ENCODE measurements at regions not wholly inside any gene's neighbourhood (a gene's known extent, or its start where the extent isn't known, plus 50 kb on each side); places are given as distances from the start of the nearest gene placed in this dataset.

DNA sequence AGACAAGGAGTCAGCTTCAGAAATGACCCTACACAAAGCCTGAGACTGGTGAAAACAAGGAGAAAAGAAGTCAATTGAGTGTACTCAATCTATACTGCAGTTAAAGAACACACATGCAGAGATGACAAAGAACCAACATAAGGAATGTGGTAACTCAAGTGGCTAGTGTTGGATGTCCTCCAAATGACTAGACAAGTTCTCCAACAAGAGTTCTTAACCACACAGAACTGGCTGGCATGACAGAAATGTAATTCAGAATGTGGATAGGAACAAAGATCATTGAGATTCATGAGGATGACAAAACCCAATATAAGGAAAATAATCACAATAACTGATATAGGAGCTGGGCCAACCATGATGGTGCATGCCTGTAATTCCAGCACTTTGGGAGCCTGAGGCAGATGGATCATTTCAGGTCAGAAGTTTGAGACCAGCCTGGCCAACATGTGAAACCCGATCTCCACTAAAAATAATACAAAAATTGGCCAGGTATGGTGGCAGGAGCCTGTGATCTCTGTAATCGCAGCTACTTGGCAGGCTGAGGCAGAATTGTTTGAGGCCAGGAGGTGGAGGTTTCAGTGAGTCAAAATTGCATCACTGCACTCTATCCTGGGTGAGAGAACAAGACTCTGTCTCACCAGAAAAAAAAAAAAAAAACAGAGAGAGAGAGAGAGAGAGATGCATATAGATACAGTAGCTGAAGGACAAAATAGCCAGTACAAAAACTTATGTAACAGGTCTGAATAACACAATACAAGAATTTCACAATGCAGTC lies 1263.6 kb downstream of the CDY2B start:
- DNase-seq (ENCODE audit: low spot score in 2 of 2) (no peak), ATAC-seq (ENCODE audit: low read depth) (no peak)
- no peaks in the 10 kb centered on the region for H3K9me3 Mint-ChIP-seq
- no peak overlapping the region for H3K4me3 Mint-ChIP-seq
- H3K36me3 Mint-ChIP-seq: no peaks in the 10 kb centered on the region
- H3K27ac Mint-ChIP-seq: no peak overlapping the region
- no peaks in the 10 kb centered on the region for H3K27me3 Mint-ChIP-seq
- H3K4me1 Mint-ChIP-seq: peaks cover 2% of the 10 kb centered on the region

DNA sequence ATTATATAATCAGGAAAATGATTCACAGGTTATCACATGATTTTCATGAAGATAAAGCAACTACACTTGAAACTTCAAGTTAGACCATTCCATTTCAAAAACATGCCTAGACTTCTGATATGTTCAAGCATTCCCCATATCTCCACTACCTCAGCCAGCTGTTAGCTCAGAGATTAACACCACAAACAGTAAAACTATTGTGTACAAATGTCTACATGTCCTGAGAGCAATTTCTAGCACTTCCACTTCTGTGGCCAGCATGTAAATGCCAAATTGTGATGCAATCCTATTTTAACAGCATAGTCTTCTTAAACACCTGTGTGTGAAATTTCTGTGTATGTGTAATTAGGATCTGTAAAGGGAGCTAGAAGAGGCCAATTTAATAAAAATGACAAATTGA lies 1271.3 kb downstream of the CDY2B start:
- DNase-seq (ENCODE audit: low spot score in 2 of 2) (no peak), ATAC-seq (ENCODE audit: low read depth) (no peak)
- H3K27me3 Mint-ChIP-seq: no peaks in the 10 kb centered on the region
- no peak overlapping the region for H3K27ac Mint-ChIP-seq
- peaks cover 2% of the 10 kb centered on the region for H3K9me3 Mint-ChIP-seq
- no peak overlapping the region for H3K4me3 Mint-ChIP-seq
- H3K36me3 Mint-ChIP-seq: no peaks in the 10 kb centered on the region
- H3K4me1 Mint-ChIP-seq: peaks cover 2% of the 10 kb centered on the region

DNA sequence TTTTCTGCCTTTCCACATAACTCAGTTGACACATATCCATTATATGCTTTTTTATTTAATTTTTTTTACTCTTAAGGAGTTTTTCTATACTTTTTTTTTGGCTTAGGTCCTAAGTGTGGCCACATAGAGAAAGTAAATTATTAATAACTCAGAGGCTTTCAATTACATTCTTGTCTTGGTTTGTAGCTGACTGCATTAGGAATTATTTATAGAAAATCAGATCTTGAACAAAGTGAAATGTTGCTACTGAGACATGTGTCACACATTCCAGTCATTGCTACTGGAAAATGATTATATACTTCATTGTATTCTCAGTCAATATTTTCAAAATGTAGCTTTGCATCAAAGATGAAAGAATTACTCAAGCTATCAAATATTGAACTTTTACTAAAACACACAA lies 1277.9 kb downstream of the CDY2B start:
- H3K9me3 Mint-ChIP-seq: peaks cover 2% of the 10 kb centered on the region
- H3K27me3 Mint-ChIP-seq: no peaks in the 10 kb centered on the region
- H3K27ac Mint-ChIP-seq: no peak overlapping the region
- no peak for ATAC-seq (ENCODE audit: low read depth)
- H3K4me3 Mint-ChIP-seq: no peak overlapping the region
- H3K36me3 Mint-ChIP-seq: peaks cover 1% of the 10 kb centered on the region
- no peak for DNase-seq (ENCODE audit: low spot score in 2 of 2)
- no peaks in the 10 kb centered on the region for H3K4me1 Mint-ChIP-seq

DNA sequence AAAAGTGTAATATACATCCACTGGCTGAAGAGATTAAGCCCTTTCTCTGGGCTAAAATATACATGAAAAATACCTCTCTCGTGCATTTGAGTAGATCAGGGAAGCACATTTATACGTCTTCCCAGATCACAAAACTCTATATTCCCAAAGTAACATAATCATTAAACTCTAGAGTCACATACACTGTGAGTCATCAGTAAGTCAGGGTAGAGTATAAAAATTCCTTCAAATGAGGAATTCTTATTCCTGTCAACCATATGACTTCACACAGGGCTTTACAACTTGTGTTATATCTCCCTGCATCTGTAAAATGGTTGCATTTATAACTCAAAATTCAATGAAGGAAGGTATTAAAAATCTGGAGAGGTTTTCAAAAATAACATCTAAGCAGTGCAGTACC lies 1278.4 kb downstream of the CDY2B start:
- Mint-ChIP-seq H3K9me3 (no peaks in the 10 kb centered on the region), H3K36me3 (peaks cover 1% of the 10 kb centered on the region), H3K4me1 (no peaks in the 10 kb centered on the region), H3K4me3 (no peak overlapping the region), H3K27me3 (no peaks in the 10 kb centered on the region), H3K27ac (no peak overlapping the region)
- DNase-seq (ENCODE audit: low spot score in 2 of 2) (no peak), ATAC-seq (ENCODE audit: low read depth) (no peak)

DNA sequence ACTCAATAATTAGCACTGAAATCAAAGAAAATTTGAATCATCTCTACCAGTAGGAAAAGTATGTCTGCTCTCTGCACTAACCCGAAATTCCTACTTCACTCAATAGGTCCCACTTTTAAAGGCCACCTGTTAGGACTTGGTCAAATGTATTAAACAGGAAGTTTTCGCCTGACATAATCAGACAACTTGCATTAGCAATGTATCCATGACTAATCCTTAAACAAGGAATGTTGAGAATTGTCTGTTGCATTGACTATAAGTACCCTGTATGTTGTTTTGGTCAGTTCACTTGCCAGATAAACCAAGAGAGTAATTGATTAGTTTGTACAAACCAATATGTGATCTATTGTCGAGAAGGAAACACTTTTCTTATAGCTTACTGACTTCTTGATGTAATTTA lies 1308.0 kb downstream of the CDY2B start:
- no peaks in the 10 kb centered on the region for H3K4me1 Mint-ChIP-seq
- DNase-seq (ENCODE audit: low spot score in 2 of 2) (no peak), ATAC-seq (ENCODE audit: low read depth) (no peak)
- H3K27ac Mint-ChIP-seq: no peak overlapping the region
- H3K27me3 Mint-ChIP-seq: no peaks in the 10 kb centered on the region
- no peak overlapping the region for H3K4me3 Mint-ChIP-seq
- H3K36me3 Mint-ChIP-seq: no peaks in the 10 kb centered on the region
- no peaks in the 10 kb centered on the region for H3K9me3 Mint-ChIP-seq

DNA sequence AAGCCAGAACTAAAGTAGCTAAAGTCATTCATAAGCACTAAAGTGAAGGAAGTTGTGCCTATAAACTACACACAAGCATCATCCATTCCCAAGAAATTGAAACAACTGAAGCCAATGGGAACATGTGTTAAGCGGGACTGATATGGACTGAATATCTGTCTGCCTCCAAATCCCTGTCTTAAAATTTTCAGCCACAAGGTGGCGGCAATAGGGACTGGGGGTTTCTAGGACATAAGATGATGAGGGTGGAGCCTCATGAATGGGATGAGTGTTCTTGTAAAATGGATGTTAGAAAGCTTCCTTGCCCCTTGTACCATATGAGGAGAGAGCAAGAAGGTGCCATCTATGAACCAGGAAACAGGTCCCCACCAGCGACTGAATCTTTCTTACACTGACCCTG lies 1317.5 kb downstream of the CDY2B start:
- H3K9me3 Mint-ChIP-seq: no peaks in the 10 kb centered on the region
- peak in 1 of 2 donors; percentile 0 for DNase-seq (ENCODE audit: low spot score in 2 of 2)
- H3K36me3 Mint-ChIP-seq: no peaks in the 10 kb centered on the region
- no peaks in the 10 kb centered on the region for H3K27me3 Mint-ChIP-seq
- no peaks in the 10 kb centered on the region for H3K4me1 Mint-ChIP-seq
- no peak for ATAC-seq (ENCODE audit: low read depth)
- H3K4me3 Mint-ChIP-seq: no peak overlapping the region
- H3K27ac Mint-ChIP-seq: no peak overlapping the region

DNA sequence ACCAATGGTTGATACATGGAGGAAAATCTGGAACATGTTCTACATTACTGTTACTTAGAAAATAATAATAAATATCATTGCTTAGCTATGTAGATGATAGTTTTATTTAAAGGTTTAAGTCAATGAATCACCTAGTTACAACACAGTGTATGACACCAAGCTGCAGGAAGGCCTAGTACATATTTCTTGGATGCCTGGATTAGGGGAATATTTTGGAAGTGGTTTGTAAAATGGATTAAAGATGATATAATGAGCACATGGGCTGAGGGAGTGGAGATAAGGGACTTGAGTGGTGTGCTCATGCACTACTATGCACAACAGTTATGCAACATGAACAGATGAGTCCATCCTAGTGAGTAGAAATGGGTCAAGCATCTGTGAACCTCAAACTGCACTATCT lies 1358.0 kb downstream of the CDY2B start:
- Mint-ChIP-seq H3K27me3 (peaks cover 2% of the 10 kb centered on the region), H3K4me3 (no peak overlapping the region), H3K36me3 (no peaks in the 10 kb centered on the region), H3K9me3 (no peaks in the 10 kb centered on the region), H3K4me1 (no peaks in the 10 kb centered on the region), H3K27ac (no peak overlapping the region)
- DNase-seq (ENCODE audit: low spot score in 2 of 2): no peak
- ATAC-seq (ENCODE audit: low read depth): no peak

DNA sequence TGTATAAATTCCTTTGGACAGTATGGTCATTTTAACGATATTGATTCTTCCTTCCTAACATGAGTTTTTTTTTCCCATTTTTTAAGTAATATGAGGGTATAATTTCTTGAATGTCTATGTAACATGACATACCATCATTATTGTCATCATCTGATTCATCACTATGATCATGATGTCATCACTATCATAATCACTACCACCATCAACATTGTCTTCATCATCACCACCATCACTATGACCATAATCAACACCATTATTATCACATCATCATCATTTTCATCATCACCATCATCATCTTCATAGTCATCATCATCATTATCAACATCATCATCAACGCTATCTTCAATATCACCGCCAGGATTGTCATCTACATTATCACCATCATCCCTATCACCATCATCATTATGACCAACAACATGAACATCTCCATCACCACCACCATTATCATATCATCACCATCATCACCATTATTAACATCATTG lies 1377.2 kb downstream of the CDY2B start:
- Mint-ChIP-seq H3K4me1 (no peaks in the 10 kb centered on the region), H3K36me3 (no peaks in the 10 kb centered on the region), H3K9me3 (peaks cover 4% of the 10 kb centered on the region), H3K4me3 (no peak overlapping the region), H3K27ac (no peak overlapping the region), H3K27me3 (no peaks in the 10 kb centered on the region)
- DNase-seq (ENCODE audit: low spot score in 2 of 2) (no peak), ATAC-seq (ENCODE audit: low read depth) (no peak)

DNA sequence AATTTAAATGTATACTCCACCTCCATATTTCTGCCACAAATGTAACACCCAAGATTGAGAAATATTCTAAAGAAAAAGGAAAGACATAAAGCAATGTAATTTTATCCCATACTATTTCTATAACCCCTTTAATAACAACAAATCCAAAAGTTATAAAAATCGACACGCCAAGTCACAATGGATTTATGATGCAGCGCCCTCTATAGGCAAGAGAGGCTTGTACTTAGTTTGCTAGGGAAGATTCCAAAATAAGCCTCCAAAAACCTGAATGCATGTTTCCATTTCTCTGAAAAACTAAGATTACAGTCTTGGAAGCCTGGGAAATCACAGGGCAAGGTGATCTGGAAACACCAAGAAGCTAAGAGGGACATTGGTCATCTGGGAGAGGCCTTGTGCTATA lies 1389.3 kb downstream of the CDY2B start:
- H3K4me1 Mint-ChIP-seq: no peaks in the 10 kb centered on the region
- no peaks in the 10 kb centered on the region for H3K27me3 Mint-ChIP-seq
- H3K27ac Mint-ChIP-seq: no peak overlapping the region
- H3K36me3 Mint-ChIP-seq: no peaks in the 10 kb centered on the region
- no peak for DNase-seq (ENCODE audit: low spot score in 2 of 2)
- ATAC-seq (ENCODE audit: low read depth): no peak
- H3K9me3 Mint-ChIP-seq: no peaks in the 10 kb centered on the region
- no peak overlapping the region for H3K4me3 Mint-ChIP-seq

DNA sequence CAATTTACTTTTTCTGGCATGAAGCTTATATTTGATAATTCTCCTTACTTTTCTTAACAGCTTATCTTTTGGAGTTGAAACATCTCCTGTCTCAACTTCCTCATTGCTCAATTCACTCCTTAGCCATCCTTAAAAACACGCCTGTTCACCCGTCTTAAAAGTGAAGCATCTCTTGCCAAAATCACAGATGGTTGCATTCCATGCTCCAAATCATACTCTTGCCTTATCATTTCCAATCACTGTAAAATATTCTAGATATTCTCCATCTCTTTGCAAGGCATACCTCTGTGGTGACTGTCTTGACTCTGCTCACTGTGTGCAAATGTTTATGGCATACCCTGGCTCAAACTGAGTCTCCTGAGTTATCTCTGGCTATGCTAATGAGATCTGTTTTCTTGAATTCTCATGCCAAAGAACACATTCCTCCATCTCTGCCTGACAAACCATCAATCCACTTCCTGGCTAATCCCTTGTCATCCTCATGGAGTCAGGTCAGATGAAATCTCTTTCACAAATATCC lies 1393.3 kb downstream of the CDY2B start:
- Mint-ChIP-seq H3K27me3 (no peaks in the 10 kb centered on the region), H3K9me3 (peaks cover 2% of the 10 kb centered on the region), H3K27ac (no peak overlapping the region), H3K36me3 (no peaks in the 10 kb centered on the region), H3K4me1 (no peaks in the 10 kb centered on the region), H3K4me3 (no peak overlapping the region)
- ATAC-seq (ENCODE audit: low read depth) (no peak), DNase-seq (ENCODE audit: low spot score in 2 of 2) (no peak)

DNA sequence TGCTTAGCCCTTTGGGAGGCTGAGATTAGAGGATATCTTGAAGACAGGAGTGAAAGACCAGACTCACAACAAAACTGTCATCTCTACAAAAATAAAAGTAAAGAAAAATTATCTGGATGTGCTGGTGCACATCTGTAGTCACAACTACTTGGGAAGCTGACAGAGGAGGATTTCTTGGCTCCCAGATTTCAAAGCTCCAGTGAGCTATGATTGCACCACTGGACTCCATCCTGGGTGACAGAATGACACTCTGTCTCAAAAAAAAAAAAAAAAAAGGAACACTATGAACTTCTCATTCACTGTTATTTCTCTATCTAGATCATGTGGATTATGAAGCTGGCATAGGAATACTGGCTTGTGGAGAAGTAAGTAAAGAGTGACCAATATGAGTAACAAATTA lies 1400.0 kb downstream of the CDY2B start:
- Mint-ChIP-seq H3K36me3 (no peaks in the 10 kb centered on the region), H3K9me3 (peaks cover 2% of the 10 kb centered on the region), H3K4me3 (no peak overlapping the region), H3K27ac (no peak overlapping the region), H3K4me1 (no peaks in the 10 kb centered on the region), H3K27me3 (no peaks in the 10 kb centered on the region)
- ATAC-seq (ENCODE audit: low read depth) (no peak), DNase-seq (ENCODE audit: low spot score in 2 of 2) (no peak)

DNA sequence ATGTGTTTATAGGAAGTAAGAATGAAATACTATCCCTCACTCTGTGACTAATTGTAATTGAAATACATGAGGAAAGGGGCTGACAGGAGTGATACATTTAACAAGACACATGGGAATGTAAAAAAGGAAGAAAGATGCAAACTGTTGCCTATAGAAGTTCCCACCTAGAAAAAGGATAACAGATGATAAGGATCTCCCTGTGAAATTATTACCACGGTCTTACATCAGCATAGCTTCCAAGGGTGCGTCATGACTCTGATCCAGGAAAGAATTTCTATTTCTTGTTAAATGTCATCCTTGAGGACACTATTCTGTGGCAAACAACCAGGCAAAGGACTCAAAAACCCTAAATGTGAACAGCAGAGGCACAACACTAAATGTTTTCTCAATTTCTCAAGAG lies 1406.0 kb downstream of the CDY2B start:
- no peaks in the 10 kb centered on the region for H3K9me3 Mint-ChIP-seq
- no peaks in the 10 kb centered on the region for H3K4me1 Mint-ChIP-seq
- H3K27me3 Mint-ChIP-seq: no peaks in the 10 kb centered on the region
- H3K36me3 Mint-ChIP-seq: no peaks in the 10 kb centered on the region
- H3K4me3 Mint-ChIP-seq: no peak overlapping the region
- ATAC-seq (ENCODE audit: low read depth): no peak
- DNase-seq (ENCODE audit: low spot score in 2 of 2): no peak
- H3K27ac Mint-ChIP-seq: no peak overlapping the region

DNA sequence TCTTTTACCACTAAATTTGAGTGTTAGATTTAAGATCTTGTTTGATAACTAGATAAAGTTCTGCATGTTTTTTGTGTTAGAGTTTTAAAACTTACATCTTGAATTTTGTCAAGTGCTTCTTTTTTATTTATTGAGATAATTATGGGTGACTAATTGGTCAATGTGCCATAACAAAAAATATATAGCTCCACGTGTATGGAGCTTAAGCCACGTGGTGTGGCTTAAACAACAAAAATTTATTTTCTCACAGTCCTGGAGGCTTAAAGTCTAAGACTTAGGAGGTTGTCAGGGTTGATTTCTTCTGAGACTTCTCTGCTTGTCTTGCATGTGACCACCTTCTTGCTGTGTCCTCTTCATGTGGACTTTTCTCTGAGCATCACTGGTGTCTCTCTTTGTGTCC lies 1425.2 kb downstream of the CDY2B start:
- H3K27me3 Mint-ChIP-seq: no peaks in the 10 kb centered on the region
- no peak overlapping the region for H3K27ac Mint-ChIP-seq
- H3K4me3 Mint-ChIP-seq: no peak overlapping the region
- no peaks in the 10 kb centered on the region for H3K9me3 Mint-ChIP-seq
- no peaks in the 10 kb centered on the region for H3K4me1 Mint-ChIP-seq
- DNase-seq (ENCODE audit: low spot score in 2 of 2): no peak
- no peak for ATAC-seq (ENCODE audit: low read depth)
- H3K36me3 Mint-ChIP-seq: no peaks in the 10 kb centered on the region

DNA sequence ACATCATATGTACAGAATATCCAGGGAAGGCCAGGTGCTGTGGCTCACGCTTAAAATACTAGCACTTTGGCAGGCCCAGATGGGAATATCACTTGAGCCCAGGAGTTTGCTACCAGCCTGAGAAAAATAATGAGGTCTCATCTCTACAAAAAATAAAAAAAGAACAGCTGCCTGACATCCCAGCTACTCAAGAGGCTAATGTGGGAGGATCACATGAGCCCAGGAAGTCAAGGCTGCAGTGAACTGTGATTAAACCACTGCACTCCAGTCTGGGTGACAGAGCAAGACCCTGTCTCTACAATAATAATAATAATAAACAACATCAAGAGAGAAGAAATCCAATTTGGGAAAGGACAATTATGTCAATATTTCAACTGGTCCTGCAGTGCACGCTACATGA lies 1433.9 kb downstream of the CDY2B start:
- Mint-ChIP-seq H3K9me3 (no peaks in the 10 kb centered on the region), H3K27me3 (no peaks in the 10 kb centered on the region), H3K27ac (no peak overlapping the region), H3K4me3 (no peak overlapping the region), H3K36me3 (no peaks in the 10 kb centered on the region), H3K4me1 (no peaks in the 10 kb centered on the region)
- ATAC-seq (ENCODE audit: low read depth) (no peak), DNase-seq (ENCODE audit: low spot score in 2 of 2) (no peak)

All from memory B cell (primary cell).